BJ (cell line): ENCODE measurements at regions not wholly inside any gene's neighbourhood (a gene's known extent, or its start where the extent isn't known, plus 50 kb on each side); places are given as distances from the start of the nearest gene placed in this dataset.

Source experiments
- CTCF ChIA-PET: fragments of 350-600 bp; formaldehyde crosslinking; extraction: SDS; loops from one replicate; lab custom pipeline; 2021; ENCODE audit warnings: antibody characterized with exemption, inconsistent platforms; lab: Yijun Ruan, JAX
- POLR2A ChIA-PET: fragments of 300-600 bp; sonication (Branson Sonifier 250); formaldehyde crosslinking; extraction: SDS; loops from one replicate; lab custom pipeline; 2021; ENCODE audit warnings: antibody characterized with exemption; lab: Charles Lee
- DNase-seq: peaks from one replicate; pipeline ENCODE4 v3.0.0-alpha.2; 2011; ENCODE audit warnings: low read depth
- H3K27me3 ChIP-seq: 2 replicates; pipeline ENCODE4 v1.6.0; 2011; ENCODE audit warnings: low read length; ENCODE audit not compliant: control insufficient read depth, insufficient read depth
- H3K36me3 ChIP-seq: 2 replicates; pipeline ENCODE4 v1.5.1; 2011; ENCODE audit warnings: low read length; ENCODE audit not compliant: control insufficient read depth, insufficient read depth
- H3K4me3 ChIP-seq: 2 replicates; pipeline ENCODE4 v1.5.1; 2011; ENCODE audit warnings: low read depth, mild to moderate bottlenecking, control low read depth, low read length
- TF ChIP-seq, protein P1 (sequence below): IDR thresholded peaks from 2 replicates; pipeline ENCODE4 v1.5.1; 2011; ENCODE audit warnings: low read depth, mild to moderate bottlenecking, control low read depth, inconsistent platforms, low read length, moderate library complexity; ENCODE audit not compliant: insufficient read depth

DNA sequence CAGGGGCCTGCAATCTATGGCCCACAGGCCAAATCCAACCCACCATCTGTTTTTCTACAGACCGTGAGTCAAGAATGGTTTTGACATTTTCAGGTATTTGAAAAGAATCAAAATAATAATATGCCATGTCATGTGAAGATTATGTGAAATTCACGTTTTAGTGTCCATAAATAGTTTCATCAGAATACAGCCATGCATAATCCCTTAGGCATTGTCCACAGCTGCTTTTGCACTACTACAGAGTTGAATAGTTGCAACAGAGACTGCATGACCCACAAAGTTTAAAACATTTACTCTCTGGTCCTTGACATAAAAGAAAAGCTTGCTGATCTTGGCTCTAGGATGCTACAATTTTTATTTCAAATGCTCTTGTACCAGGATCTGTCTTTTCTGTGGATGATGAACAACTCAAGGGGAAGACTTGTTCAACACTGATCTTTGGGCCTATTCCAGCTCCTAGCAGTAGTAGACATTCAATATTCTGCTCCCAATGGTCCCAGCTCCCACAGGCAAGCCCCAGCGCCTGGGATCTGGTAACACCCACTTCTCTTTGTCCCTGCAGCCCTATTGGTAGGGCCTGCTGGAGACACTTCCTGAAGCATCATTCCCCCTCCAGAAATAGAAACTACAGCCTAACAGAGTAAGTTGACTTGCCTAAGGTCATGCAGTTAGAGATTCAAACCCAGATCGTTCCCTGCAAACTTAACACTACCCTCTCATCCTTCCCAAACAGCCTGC lies 76.9 kb downstream of the MRPL46 start:
- H3K36me3 ChIP-seq: no peaks in the 10 kb centered on the region
- TF ChIP-seq, protein P1, sequence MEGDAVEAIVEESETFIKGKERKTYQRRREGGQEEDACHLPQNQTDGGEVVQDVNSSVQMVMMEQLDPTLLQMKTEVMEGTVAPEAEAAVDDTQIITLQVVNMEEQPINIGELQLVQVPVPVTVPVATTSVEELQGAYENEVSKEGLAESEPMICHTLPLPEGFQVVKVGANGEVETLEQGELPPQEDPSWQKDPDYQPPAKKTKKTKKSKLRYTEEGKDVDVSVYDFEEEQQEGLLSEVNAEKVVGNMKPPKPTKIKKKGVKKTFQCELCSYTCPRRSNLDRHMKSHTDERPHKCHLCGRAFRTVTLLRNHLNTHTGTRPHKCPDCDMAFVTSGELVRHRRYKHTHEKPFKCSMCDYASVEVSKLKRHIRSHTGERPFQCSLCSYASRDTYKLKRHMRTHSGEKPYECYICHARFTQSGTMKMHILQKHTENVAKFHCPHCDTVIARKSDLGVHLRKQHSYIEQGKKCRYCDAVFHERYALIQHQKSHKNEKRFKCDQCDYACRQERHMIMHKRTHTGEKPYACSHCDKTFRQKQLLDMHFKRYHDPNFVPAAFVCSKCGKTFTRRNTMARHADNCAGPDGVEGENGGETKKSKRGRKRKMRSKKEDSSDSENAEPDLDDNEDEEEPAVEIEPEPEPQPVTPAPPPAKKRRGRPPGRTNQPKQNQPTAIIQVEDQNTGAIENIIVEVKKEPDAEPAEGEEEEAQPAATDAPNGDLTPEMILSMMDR: no peak
- DNase-seq: no peak
- POLR2A ChIA-PET: interaction anchor here (0.6 kb wide), 1 partner anchor 23 kb away, joined by 3 read pairs; no protein-coding TSS in a partner anchor
- H3K4me3 ChIP-seq: no peak overlapping the region
- CTCF ChIA-PET: no interaction called here
- no peaks in the 10 kb centered on the region for H3K27me3 ChIP-seq

- Histone ChIP-seq H3K27me3 (no peaks in the 10 kb centered on the region), H3K4me3 (no peak overlapping the region), H3K36me3 (no peaks in the 10 kb centered on the region)
- TF ChIP-seq, protein P1: no peak
- ChIA-PET CTCF (no interaction called here), POLR2A (no interaction called here)
- DNase-seq: no peak
Measured at GRCh38 chr15:88389120-88389519, 78.1 kb downstream of the MRPL46 start.

DNA sequence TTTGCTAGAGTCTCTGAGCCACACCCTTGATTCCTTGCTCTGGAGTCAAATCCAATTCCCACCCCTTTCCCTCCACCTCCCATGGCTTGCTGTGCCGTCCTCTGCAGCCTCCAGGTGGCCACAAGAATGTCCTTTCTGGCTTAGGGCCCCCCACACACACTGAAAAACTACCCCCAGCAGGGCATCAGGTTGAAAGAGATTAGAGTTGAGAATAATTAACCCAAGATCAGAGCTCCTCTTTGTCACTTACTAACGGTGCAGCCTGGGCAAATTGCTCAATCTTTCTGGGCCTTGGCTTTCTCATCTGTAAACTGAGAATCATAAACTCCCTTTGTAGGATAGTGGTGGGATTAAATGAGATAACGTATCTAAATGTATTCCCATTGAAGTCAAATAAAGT lies 78.5 kb downstream of the MRPL46 start:
- DNase-seq: no peak
- no peak overlapping the region for H3K4me3 ChIP-seq
- POLR2A ChIA-PET: no interaction called here
- no peaks in the 10 kb centered on the region for H3K36me3 ChIP-seq
- CTCF ChIA-PET: no interaction called here
- TF ChIP-seq, protein P1: no peak
- no peaks in the 10 kb centered on the region for H3K27me3 ChIP-seq

DNA sequence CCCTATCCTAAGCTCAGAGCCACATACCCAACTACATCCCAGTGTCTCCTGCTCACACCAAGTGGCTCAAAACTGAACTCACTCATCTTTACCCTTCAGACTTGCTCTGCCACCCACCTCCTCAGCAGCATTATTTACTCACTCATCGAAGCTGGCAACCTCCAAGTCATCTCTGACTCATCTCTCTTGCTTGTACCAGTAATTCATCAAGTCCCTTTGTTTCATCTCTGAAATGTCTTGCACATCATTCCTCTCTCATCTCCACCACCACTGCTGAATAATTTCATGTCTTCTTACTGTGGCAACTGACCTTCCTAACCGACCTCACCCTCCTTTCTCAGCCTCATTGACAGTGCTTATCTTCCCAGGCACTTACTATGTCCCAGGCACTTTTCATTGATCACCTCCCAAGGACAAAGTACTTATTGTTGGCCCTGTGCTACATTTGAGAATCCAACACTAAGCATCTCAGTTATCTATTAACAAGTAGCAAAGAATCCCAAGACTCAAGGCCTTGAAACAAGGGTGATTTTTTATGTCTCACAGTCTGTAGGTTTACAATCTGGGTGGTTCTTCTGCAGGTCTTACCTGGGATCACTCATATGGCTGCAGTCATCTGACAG lies 82.0 kb downstream of the MRPL46 start:
- TF ChIP-seq, protein P1: no peak
- ChIA-PET CTCF (interaction anchor here (1.9 kb wide), 1 partner anchor 9 kb away, joined by 7 read pairs; no protein-coding TSS in a partner anchor), POLR2A (no interaction called here)
- Histone ChIP-seq H3K36me3 (no peaks in the 10 kb centered on the region), H3K4me3 (no peak overlapping the region), H3K27me3 (no peaks in the 10 kb centered on the region)
- DNase-seq: no peak

GRCh38 chr15:88383354-88383753 lies 83.8 kb downstream of the MRPL46 start:
- POLR2A ChIA-PET: no interaction called here
- CTCF ChIA-PET: interaction anchor here (1.3 kb wide), 1 partner anchor 13 kb away, joined by 3 read pairs; no protein-coding TSS in a partner anchor
- no peaks in the 10 kb centered on the region for H3K27me3 ChIP-seq
- no peak for DNase-seq
- no peak overlapping the region for H3K4me3 ChIP-seq
- TF ChIP-seq, protein P1: no peak
- no peaks in the 10 kb centered on the region for H3K36me3 ChIP-seq
